Activated CD4-positive, alpha-beta T cell treated with anti-CD3 and anti-CD28 coated beads, Interleukin-2, amount 10 ng/mL, durations not matched to agents 24 days and 14 days (primary cell): ENCODE measurements at regions not wholly inside any gene's neighbourhood (a gene's known extent, or its start where the extent isn't known, plus 50 kb on each side); places are given as distances from the start of the nearest gene placed in this dataset.
"Not testable (repeated sequence)": the region's sequence is repeated elsewhere in the genome, so short reads cannot be mapped to it uniquely, and the experiment has no call there.

Source experiments
- DNase-seq: peaks from one replicate; pipeline ENCODE4 v3.0.0; 2022
- H3K27ac Mint-ChIP-seq: one replicate; pipeline ENCODE4 v1.8.0; 2022; ENCODE audit warnings: mild to moderate bottlenecking, mixed read lengths
- H3K27me3 Mint-ChIP-seq: one replicate; pipeline ENCODE4 v1.8.0; 2022; ENCODE audit warnings: mixed read lengths
- H3K36me3 Mint-ChIP-seq: one replicate; pipeline ENCODE4 v1.8.0; 2022; ENCODE audit warnings: low read depth, mild to moderate bottlenecking, mixed read lengths
- H3K4me1 Mint-ChIP-seq: one replicate; pipeline ENCODE4 v1.8.0; 2021; ENCODE audit warnings: mixed read lengths
- H3K4me3 Mint-ChIP-seq: one replicate; pipeline ENCODE4 v1.8.0; 2022; ENCODE audit warnings: mild to moderate bottlenecking, moderate library complexity, mixed read lengths
- H3K9me3 Mint-ChIP-seq: one replicate; pipeline ENCODE4 v1.8.0; 2021; ENCODE audit warnings: mixed read lengths
- intact Hi-C: fragments of 100-400 bp; cut with micrococcal nuclease; formaldehyde crosslinking; loops from one replicate; pipeline ENCODE4 v1.15.1; 2023

GRCh38 chr11:92596596-92597317, 372.1 kb downstream of the FAT3 start:
- Mint-ChIP-seq H3K36me3 (no peaks in the 10 kb centered on the region), H3K27ac (no peak overlapping the region), H3K27me3 (no peaks in the 10 kb centered on the region), H3K9me3 (peaks cover 5% of the 10 kb centered on the region), H3K4me3 (no peak overlapping the region), H3K4me1 (no peaks in the 10 kb centered on the region)
- DNase-seq, result no peak
- intact Hi-C loops, result no loop called here

- H3K9me3 Mint-ChIP-seq, result peaks cover 5% of the 10 kb centered on the region
- H3K27me3 Mint-ChIP-seq, result no peaks in the 10 kb centered on the region
- no peaks in the 10 kb centered on the region for H3K36me3 Mint-ChIP-seq
- no peaks in the 10 kb centered on the region for H3K4me1 Mint-ChIP-seq
- no peak overlapping the region for H3K4me3 Mint-ChIP-seq
- no peak overlapping the region for H3K27ac Mint-ChIP-seq
- no peak for DNase-seq
- intact Hi-C loops, result no loop called here
Observed at GRCh38 chr11:92601048-92601447, 368.4 kb upstream of the MTNR1B start.

GRCh38 chr11:92605667-92606066, 363.8 kb upstream of the MTNR1B start:
- DNase-seq, result no peak
- no peaks in the 10 kb centered on the region for H3K9me3 Mint-ChIP-seq
- H3K27me3 Mint-ChIP-seq, result no peaks in the 10 kb centered on the region
- no peaks in the 10 kb centered on the region for H3K36me3 Mint-ChIP-seq
- no peaks in the 10 kb centered on the region for H3K4me1 Mint-ChIP-seq
- intact Hi-C loops, result no loop called here
- no peak overlapping the region for H3K4me3 Mint-ChIP-seq
- H3K27ac Mint-ChIP-seq, result no peak overlapping the region

- Mint-ChIP-seq H3K36me3 (no peaks in the 10 kb centered on the region), H3K27ac (no peak overlapping the region), H3K4me1 (no peaks in the 10 kb centered on the region), H3K27me3 (no peaks in the 10 kb centered on the region), H3K9me3 (no peaks in the 10 kb centered on the region), H3K4me3 (no peak overlapping the region)
- intact Hi-C loops, result no loop called here
- DNase-seq, result no peak
Observed at GRCh38 chr11:92607969-92608722, 361.3 kb upstream of the MTNR1B start.

- Mint-ChIP-seq H3K4me3 (no peak overlapping the region), H3K4me1 (no peaks in the 10 kb centered on the region), H3K9me3 (no peaks in the 10 kb centered on the region), H3K27me3 (no peaks in the 10 kb centered on the region), H3K36me3 (no peaks in the 10 kb centered on the region), H3K27ac (no peak overlapping the region)
- intact Hi-C loops, result no loop called here
- DNase-seq, result no peak
Observed at GRCh38 chr11:92611157-92611556, 358.3 kb upstream of the MTNR1B start.

GRCh38 chr11:92618020-92618419, 351.4 kb upstream of the MTNR1B start:
- H3K9me3 Mint-ChIP-seq, H3K4me1 Mint-ChIP-seq, intact Hi-C loops, DNase-seq, H3K4me3 Mint-ChIP-seq, H3K36me3 Mint-ChIP-seq, H3K27ac Mint-ChIP-seq, H3K27me3 Mint-ChIP-seq: not testable (repeated sequence)

GRCh38 chr11:92623055-92623454, 346.4 kb upstream of the MTNR1B start:
- Mint-ChIP-seq H3K27ac (no peak overlapping the region), H3K4me1 (no peaks in the 10 kb centered on the region), H3K36me3 (no peaks in the 10 kb centered on the region), H3K4me3 (no peak overlapping the region), H3K27me3 (no peaks in the 10 kb centered on the region), H3K9me3 (no peaks in the 10 kb centered on the region)
- DNase-seq, result no peak
- intact Hi-C loops, result no loop called here

GRCh38 chr11:92625894-92626293, 343.6 kb upstream of the MTNR1B start:
- no peaks in the 10 kb centered on the region for H3K9me3 Mint-ChIP-seq
- no peak overlapping the region for H3K27ac Mint-ChIP-seq
- intact Hi-C loops, result no loop called here
- H3K27me3 Mint-ChIP-seq, result no peaks in the 10 kb centered on the region
- H3K36me3 Mint-ChIP-seq, result no peaks in the 10 kb centered on the region
- no peaks in the 10 kb centered on the region for H3K4me1 Mint-ChIP-seq
- DNase-seq, result no peak
- no peak overlapping the region for H3K4me3 Mint-ChIP-seq

- no peak for DNase-seq
- Mint-ChIP-seq H3K27ac (no peak overlapping the region), H3K36me3 (no peaks in the 10 kb centered on the region), H3K4me3 (no peak overlapping the region), H3K9me3 (no peaks in the 10 kb centered on the region), H3K4me1 (no peaks in the 10 kb centered on the region), H3K27me3 (no peaks in the 10 kb centered on the region)
- intact Hi-C loops, result no loop called here
Observed at GRCh38 chr11:92626624-92627023, 342.8 kb upstream of the MTNR1B start.

- no peak overlapping the region for H3K4me3 Mint-ChIP-seq
- no peaks in the 10 kb centered on the region for H3K27me3 Mint-ChIP-seq
- intact Hi-C loops, result no loop called here
- DNase-seq, result no peak
- no peaks in the 10 kb centered on the region for H3K36me3 Mint-ChIP-seq
- H3K27ac Mint-ChIP-seq, result no peak overlapping the region
- H3K9me3 Mint-ChIP-seq, result no peaks in the 10 kb centered on the region
- H3K4me1 Mint-ChIP-seq, result no peaks in the 10 kb centered on the region
Observed at GRCh38 chr11:92627615-92628256, 341.7 kb upstream of the MTNR1B start.

GRCh38 chr11:92628401-92629292, 340.8 kb upstream of the MTNR1B start:
- Mint-ChIP-seq H3K27me3 (no peaks in the 10 kb centered on the region), H3K4me1 (no peaks in the 10 kb centered on the region), H3K4me3 (no peak overlapping the region), H3K36me3 (no peaks in the 10 kb centered on the region), H3K27ac (no peak overlapping the region), H3K9me3 (no peaks in the 10 kb centered on the region)
- DNase-seq, result no peak
- intact Hi-C loops, result no loop called here

GRCh38 chr11:92632495-92632894, 337.0 kb upstream of the MTNR1B start:
- DNase-seq, result no peak
- no peaks in the 10 kb centered on the region for H3K4me1 Mint-ChIP-seq
- no peaks in the 10 kb centered on the region for H3K9me3 Mint-ChIP-seq
- no peaks in the 10 kb centered on the region for H3K27me3 Mint-ChIP-seq
- no peaks in the 10 kb centered on the region for H3K36me3 Mint-ChIP-seq
- intact Hi-C loops, result no loop called here
- no peak overlapping the region for H3K27ac Mint-ChIP-seq
- no peak overlapping the region for H3K4me3 Mint-ChIP-seq

- Mint-ChIP-seq H3K4me1 (no peaks in the 10 kb centered on the region), H3K9me3 (no peaks in the 10 kb centered on the region), H3K27me3 (no peaks in the 10 kb centered on the region), H3K4me3 (no peak overlapping the region), H3K27ac (no peak overlapping the region), H3K36me3 (no peaks in the 10 kb centered on the region)
- no peak for DNase-seq
- intact Hi-C loops, result no loop called here
Observed at GRCh38 chr11:92633820-92634219, 335.6 kb upstream of the MTNR1B start.
